HCT116 (cell line): ENCODE measurements at regions not wholly inside any gene's neighbourhood (a gene's known extent, or its start where the extent isn't known, plus 50 kb on each side); places are given as distances from the start of the nearest gene placed in this dataset.

ENCODE experiments used
- ATAC-seq: fragments of 200-7000 bp; cut with Tn5 transposase; 2 replicates; pipeline ENCODE4 v1.9.1; 2020; ENCODE audit warnings: mild to moderate bottlenecking, moderate library complexity
- BruUV-seq: library from RNA; stranded (reverse); fragments of 400-500 nt; replicated peaks from 2 replicates; lab custom pipeline; 2021; lab: Mats Ljungman, UMichigan
- CTCF ChIA-PET: fragments of 300-600 bp; sonication (Branson Sonifier 250); formaldehyde crosslinking; loops from one replicate; lab custom pipeline; 2021; ENCODE audit warnings: antibody characterized with exemption; lab: Charles Lee
- POLR2A ChIA-PET: fragments of 300-600, 350-600 bp; sonication (Branson Sonifier 250); formaldehyde crosslinking; loops from one replicate; lab custom pipeline; 2021; ENCODE audit warnings: antibody characterized with exemption; lab: Charles Lee
- RAD21 ChIA-PET, 2 experiments: fragments of 300-600 bp; sonication (Branson Sonifier 250); formaldehyde crosslinking; loops; one replicate each; lab custom pipeline; 2023; ENCODE audit warnings: low total read pairs in 2 of 2; ENCODE audit not compliant: uncharacterized antibody in 2 of 2, unreplicated experiment in 2 of 2, low non-redundant PET in 1 of 2; lab: Charles Lee
- DNase-seq: peaks from one replicate; pipeline ENCODE4 v3.0.0-alpha.2; 2010; ENCODE audit warnings: low read depth, low spot score
- H2AFZ ChIP-seq: fragments of 200-600 bp; shearing (Covaris generic), sonication (generic); 2 replicates; pipeline ENCODE4 v1.6.1; 2017; ENCODE audit warnings: low read depth, mixed run types, mixed read lengths, antibody characterized with exemption, low read length; ENCODE audit not compliant: poor library complexity, severe bottlenecking
- H3K27ac ChIP-seq: 2 replicates; pipeline ENCODE4 v1.5.1; 2012; ENCODE audit warnings: low read depth, low read length
- H3K27me3 ChIP-seq: fragments of 200-600 bp; sonication (generic); 2 replicates; pipeline ENCODE4 v1.6.1; 2016; ENCODE audit warnings: mixed run types, low read length, mixed read lengths; ENCODE audit not compliant: insufficient read depth
- H3K36me3 ChIP-seq, 2 experiments: fragments of 200-500 bp in 1 of 2; fragments of 200-600 bp in 1 of 2; sonication (Bioruptor generic) in 1 of 2; sonication (generic) in 1 of 2; 2 replicates each; pipeline versions ENCODE4 v1.5.1 to v1.6.1; 2014 to 2016; ENCODE audit warnings: low read length in 2 of 2, inconsistent platforms in 1 of 2, mixed read lengths in 1 of 2, mixed run types in 1 of 2; ENCODE audit not compliant: insufficient read depth in 2 of 2, control insufficient read depth in 1 of 2
- H3K4me1 ChIP-seq, 2 experiments: fragments of 200-600 bp in 1 of 2; sonication (generic) in 1 of 2; 2 replicates each; pipeline versions ENCODE4 v1.5.1 to v1.6.1; 2012 to 2017; ENCODE audit warnings: low read length in 2 of 2, inconsistent platforms in 1 of 2, mild to moderate bottlenecking in 1 of 2, mixed read lengths in 1 of 2, mixed run types in 1 of 2, moderate library complexity in 1 of 2; ENCODE audit not compliant: insufficient read depth in 2 of 2, control insufficient read depth in 1 of 2
- H3K4me2 ChIP-seq: fragments of 200-600 bp; sonication (generic); 2 replicates; pipeline ENCODE4 v1.6.1; 2017; ENCODE audit warnings: mixed run types, low read length, mixed read lengths
- H3K4me3 ChIP-seq, 2 experiments: fragments of 200-600 bp in 1 of 2; sonication (generic) in 1 of 2; replicated peaks in 1 of 2; 2 replicates each; pipeline ENCODE4 v1.5.1; 2011 to 2016; ENCODE audit warnings: low read length in 2 of 2, control low read depth in 1 of 2, low read depth in 1 of 2, mild to moderate bottlenecking in 1 of 2, mixed read lengths in 1 of 2, mixed run types in 1 of 2
- H3K79me2 ChIP-seq: fragments of 200-600 bp; sonication (generic); 2 replicates; pipeline ENCODE4 v1.6.1; 2017; ENCODE audit warnings: mild to moderate bottlenecking, mixed run types, low read length, moderate library complexity, mixed read lengths; ENCODE audit not compliant: insufficient read depth
- H3K9ac ChIP-seq: fragments of 200-600 bp; sonication (generic); 2 replicates; pipeline ENCODE4 v1.6.1; 2016; ENCODE audit warnings: low read length, mixed read lengths
- H3K9me2 ChIP-seq: fragments of 200-600 bp; sonication (generic), shearing (Covaris generic); 2 replicates; pipeline ENCODE4 v1.6.1; 2017; ENCODE audit warnings: mixed run types, mild to moderate bottlenecking, moderate library complexity; ENCODE audit not compliant: insufficient read depth
- H3K9me3 ChIP-seq, 2 experiments: fragments of 200-500 bp in 1 of 2; fragments of 200-600 bp in 1 of 2; sonication (Bioruptor generic) in 1 of 2; sonication (generic) in 1 of 2; 2 replicates each; pipeline ENCODE4 v1.6.1; 2014 to 2017; ENCODE audit warnings: low read length in 2 of 2, mixed read lengths in 2 of 2, inconsistent platforms in 1 of 2, low read depth in 1 of 2, mild to moderate bottlenecking in 1 of 2, mixed run types in 1 of 2, moderate library complexity in 1 of 2; ENCODE audit not compliant: control insufficient read depth in 1 of 2, insufficient read depth in 1 of 2
- H4K20me1 ChIP-seq: fragments of 200-600 bp; sonication (generic), shearing (Covaris generic); 2 replicates; pipeline ENCODE4 v1.6.1; 2017; ENCODE audit warnings: mixed run types, mild to moderate bottlenecking, moderate library complexity; ENCODE audit not compliant: insufficient read depth
- CBX3 ChIP-seq: IDR thresholded peaks from 2 replicates; pipeline ENCODE4 v1.6.1; 2012; ENCODE audit warnings: low read depth
- CEBPB ChIP-seq: IDR thresholded peaks from 2 replicates; pipeline ENCODE4 v1.6.1; 2012; ENCODE audit warnings: low read depth
- ELF1 ChIP-seq: IDR thresholded peaks from 2 replicates; pipeline ENCODE4 v1.6.1; 2012; ENCODE audit warnings: low read depth, borderline replicate concordance
- FOSL1 ChIP-seq: IDR thresholded peaks from 2 replicates; pipeline ENCODE4 v1.6.1; 2012; ENCODE audit warnings: low read depth
- JUND ChIP-seq: IDR thresholded peaks from 2 replicates; pipeline ENCODE4 v1.6.1; 2012
- POLR2A ChIP-seq: IDR thresholded peaks from 2 replicates; pipeline ENCODE4 v1.7.0; 2011; ENCODE audit warnings: borderline replicate concordance; ENCODE audit not compliant: insufficient read depth, insufficient read length; ENCODE audit errors: extremely low read depth
- POLR2AphosphoS5 ChIP-seq: IDR thresholded peaks from 2 replicates; pipeline ENCODE4 v1.6.1; 2011; ENCODE audit warnings: mild to moderate bottlenecking, low read depth, low read length, moderate library complexity
- SP1 ChIP-seq: IDR thresholded peaks from 2 replicates; pipeline ENCODE4 v1.6.1; 2012; ENCODE audit warnings: low read depth
- SRF ChIP-seq: IDR thresholded peaks from 2 replicates; pipeline ENCODE4 v1.6.1; 2012; ENCODE audit warnings: low read depth
- TCF7L2 ChIP-seq: IDR thresholded peaks from 2 replicates; pipeline ENCODE4 v1.7.0; 2011; ENCODE audit warnings: borderline replicate concordance, inconsistent platforms; ENCODE audit not compliant: insufficient read depth, insufficient read length; ENCODE audit errors: extremely low read depth
- YY1 ChIP-seq: IDR thresholded peaks from 2 replicates; pipeline ENCODE4 v1.6.1; 2011; ENCODE audit warnings: low read length, low read depth, moderate library complexity, mild to moderate bottlenecking; ENCODE audit not compliant: insufficient replicate concordance; ENCODE audit errors: extremely low read depth
- ZFX ChIP-seq: fragments of 450-650 bp; IDR thresholded peaks from 2 replicates; pipeline ENCODE4 v1.6.1; 2017
- intact Hi-C: fragments of 100-400 bp; cut with micrococcal nuclease; formaldehyde crosslinking; loops from 2 replicates; pipeline ENCODE4 v1.10.0; 2022
- TF ChIP-seq, protein P1 (sequence below): IDR thresholded peaks from 2 replicates; pipeline ENCODE4 v1.6.1; 2012; ENCODE audit warnings: low read depth

DNA sequence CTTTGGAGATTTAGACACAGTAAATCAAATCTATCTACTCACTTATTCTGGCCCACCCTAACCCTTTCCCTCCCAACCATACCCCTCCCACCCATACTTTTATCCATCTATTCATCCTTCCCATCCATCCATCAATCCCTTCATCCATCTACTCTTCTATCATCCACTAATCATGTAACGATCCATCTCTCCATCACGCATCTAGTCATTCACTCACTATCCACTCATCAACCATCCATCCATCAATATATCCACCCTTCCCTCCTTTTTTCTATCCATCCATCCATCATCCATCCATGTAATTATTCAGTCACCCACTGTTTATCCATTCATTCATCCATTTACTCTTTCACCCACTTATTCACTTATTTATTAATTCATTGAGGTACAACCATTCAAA lies 74.0 kb downstream of the FOXD2 start:
- no TSS peak for BruUV-seq
- no peaks in the 10 kb centered on the region for H3K36me3 ChIP-seq
- H3K9ac ChIP-seq: no peak overlapping the region
- intact Hi-C loops: no loop called here
- ATAC-seq: no peak
- no peaks in the 10 kb centered on the region for H3K79me2 ChIP-seq
- no peaks in the 10 kb centered on the region for H3K9me3 ChIP-seq
- peaks cover 8% of the 10 kb centered on the region; the same call in 1 of the 2 replicates for H3K27me3 ChIP-seq
- H3K9me2 ChIP-seq: no peaks in the 10 kb centered on the region
- RAD21 ChIA-PET: no interaction called here
- no peak for DNase-seq
- H3K4me1 ChIP-seq: no peaks in the 10 kb centered on the region
- no peak overlapping the region for H3K4me3 ChIP-seq
- no peak for TF ChIP-seq SP1
- TF ChIP-seq ELF1: no peak
- no peak for TF ChIP-seq TCF7L2
- no peak for TF ChIP-seq CBX3
- TF ChIP-seq FOSL1: no peak
- TF ChIP-seq SRF: no peak
- no peak for TF ChIP-seq ZFX
- TF ChIP-seq JUND: no peak
- TF ChIP-seq CEBPB: no peak
- TF ChIP-seq, protein P1, sequence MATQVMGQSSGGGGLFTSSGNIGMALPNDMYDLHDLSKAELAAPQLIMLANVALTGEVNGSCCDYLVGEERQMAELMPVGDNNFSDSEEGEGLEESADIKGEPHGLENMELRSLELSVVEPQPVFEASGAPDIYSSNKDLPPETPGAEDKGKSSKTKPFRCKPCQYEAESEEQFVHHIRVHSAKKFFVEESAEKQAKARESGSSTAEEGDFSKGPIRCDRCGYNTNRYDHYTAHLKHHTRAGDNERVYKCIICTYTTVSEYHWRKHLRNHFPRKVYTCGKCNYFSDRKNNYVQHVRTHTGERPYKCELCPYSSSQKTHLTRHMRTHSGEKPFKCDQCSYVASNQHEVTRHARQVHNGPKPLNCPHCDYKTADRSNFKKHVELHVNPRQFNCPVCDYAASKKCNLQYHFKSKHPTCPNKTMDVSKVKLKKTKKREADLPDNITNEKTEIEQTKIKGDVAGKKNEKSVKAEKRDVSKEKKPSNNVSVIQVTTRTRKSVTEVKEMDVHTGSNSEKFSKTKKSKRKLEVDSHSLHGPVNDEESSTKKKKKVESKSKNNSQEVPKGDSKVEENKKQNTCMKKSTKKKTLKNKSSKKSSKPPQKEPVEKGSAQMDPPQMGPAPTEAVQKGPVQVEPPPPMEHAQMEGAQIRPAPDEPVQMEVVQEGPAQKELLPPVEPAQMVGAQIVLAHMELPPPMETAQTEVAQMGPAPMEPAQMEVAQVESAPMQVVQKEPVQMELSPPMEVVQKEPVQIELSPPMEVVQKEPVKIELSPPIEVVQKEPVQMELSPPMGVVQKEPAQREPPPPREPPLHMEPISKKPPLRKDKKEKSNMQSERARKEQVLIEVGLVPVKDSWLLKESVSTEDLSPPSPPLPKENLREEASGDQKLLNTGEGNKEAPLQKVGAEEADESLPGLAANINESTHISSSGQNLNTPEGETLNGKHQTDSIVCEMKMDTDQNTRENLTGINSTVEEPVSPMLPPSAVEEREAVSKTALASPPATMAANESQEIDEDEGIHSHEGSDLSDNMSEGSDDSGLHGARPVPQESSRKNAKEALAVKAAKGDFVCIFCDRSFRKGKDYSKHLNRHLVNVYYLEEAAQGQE: no peak
- TF ChIP-seq POLR2AphosphoS5: no peak
- no peak for TF ChIP-seq POLR2A
- no peak for TF ChIP-seq YY1
- TF ChIP-seq, all 23 proteins: peak for 0
- H3K4me2 ChIP-seq: no peak overlapping the region
- POLR2A ChIA-PET: no interaction called here
- H4K20me1 ChIP-seq: no peaks in the 10 kb centered on the region
- no peak overlapping the region for H3K27ac ChIP-seq
- CTCF ChIA-PET: no interaction called here
- no peak overlapping the region for H2AFZ ChIP-seq
